Activated CD8-positive, alpha-beta memory T cell treated with anti-CD3 and anti-CD28 coated beads for 24 hours (primary cell): ENCODE measurements at regions not wholly inside any gene's neighbourhood (a gene's known extent, or its start where the extent isn't known, plus 50 kb on each side); places are given as distances from the start of the nearest gene placed in this dataset.

Experiments used
- DNase-seq: peaks from one replicate; pipeline ENCODE4 v3.0.0-alpha.2; 2020

GRCh38 chr5:96282020-96282419, 151.0 kb downstream of the PCSK1 start:
- DNase-seq, result no peak

DNA sequence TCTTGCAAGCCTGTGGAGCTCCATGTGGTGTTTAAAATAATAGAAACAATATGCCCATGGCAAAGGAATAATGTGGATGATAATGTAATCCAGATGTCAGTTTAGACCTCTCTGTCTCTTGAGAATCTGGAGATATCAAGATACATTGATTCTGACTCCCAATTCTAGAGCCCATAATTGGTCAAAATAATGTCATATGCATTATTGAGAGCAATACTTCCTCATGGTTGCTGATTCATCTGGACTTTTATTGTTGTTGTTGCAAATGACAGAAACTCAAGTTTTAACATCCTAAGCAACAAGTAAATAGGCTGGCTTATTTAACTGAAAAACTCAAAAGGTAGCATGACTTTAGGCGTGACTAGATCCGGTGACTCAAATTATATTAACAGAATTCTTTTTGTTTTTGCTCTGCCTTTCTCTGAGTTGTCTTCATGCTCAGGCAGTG, 152.1 kb downstream of the PCSK1 start:
- DNase-seq, result no peak

DNA sequence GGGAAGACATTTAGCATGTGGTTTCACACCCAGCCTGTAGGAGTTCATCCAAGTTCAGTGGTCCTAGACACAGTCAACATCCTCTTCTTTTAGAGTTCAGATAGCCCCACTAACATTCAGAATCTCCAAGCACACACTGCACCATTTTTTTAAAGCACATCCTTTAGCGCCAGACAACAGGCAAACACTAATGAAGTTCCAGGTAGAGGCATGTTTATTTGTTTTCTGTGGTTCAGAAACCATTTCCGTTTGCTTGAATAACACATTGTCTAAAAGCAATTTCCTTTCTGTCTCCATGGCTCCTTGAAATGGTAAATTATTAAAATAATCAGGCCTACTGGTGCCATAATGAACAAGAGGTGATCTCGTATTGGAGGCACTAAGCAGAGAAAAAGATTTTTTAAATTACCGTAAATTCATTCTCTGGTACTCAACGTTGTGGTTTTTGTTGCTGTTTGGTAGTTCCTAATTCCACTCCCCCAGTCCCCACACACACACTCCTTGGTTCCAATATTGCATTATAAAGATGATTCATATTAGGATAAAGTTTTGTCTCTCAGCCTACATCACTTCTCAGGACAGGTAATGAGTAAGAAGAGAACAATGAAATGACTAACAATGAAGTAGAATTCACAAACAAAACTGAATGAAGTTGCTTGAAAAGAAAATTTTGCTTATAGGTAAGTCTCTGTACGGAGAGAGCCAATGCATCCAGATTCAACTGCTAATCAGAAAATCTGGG, 153.1 kb downstream of the PCSK1 start:
- no peak for DNase-seq

- no peak for DNase-seq
Measured at GRCh38 chr5:96278981-96279380, 154.1 kb downstream of the PCSK1 start.

GRCh38 chr5:96275051-96275450, 158.0 kb downstream of the PCSK1 start:
- DNase-seq, result no peak

GRCh38 chr5:96265487-96265886, 167.6 kb downstream of the PCSK1 start:
- DNase-seq, result no peak

GRCh38 chr5:96264047-96264446, 169.0 kb downstream of the PCSK1 start:
- no peak for DNase-seq

DNA sequence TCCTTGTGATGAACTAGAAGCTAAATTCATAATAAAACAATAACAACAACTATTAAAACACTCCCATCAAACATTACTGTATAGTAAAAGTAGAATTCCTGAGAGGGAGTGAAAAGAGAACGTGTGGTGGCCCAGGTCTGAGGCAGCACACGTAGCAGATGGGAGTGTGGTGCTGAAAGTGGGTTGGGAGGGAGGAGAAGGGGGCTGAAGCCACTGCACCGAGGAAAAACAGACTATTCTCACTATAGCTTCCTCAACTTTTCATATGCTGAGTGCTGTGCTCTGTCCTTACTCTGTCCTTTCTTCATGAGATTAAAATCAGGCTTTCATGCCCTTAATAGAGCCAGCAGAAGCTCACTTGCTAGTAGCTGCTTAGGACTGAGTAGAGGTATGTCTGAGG, 170.9 kb downstream of the PCSK1 start:
- no peak for DNase-seq

- no peak for DNase-seq
Measured at GRCh38 chr5:96260009-96260408, 173.0 kb downstream of the PCSK1 start.

DNA sequence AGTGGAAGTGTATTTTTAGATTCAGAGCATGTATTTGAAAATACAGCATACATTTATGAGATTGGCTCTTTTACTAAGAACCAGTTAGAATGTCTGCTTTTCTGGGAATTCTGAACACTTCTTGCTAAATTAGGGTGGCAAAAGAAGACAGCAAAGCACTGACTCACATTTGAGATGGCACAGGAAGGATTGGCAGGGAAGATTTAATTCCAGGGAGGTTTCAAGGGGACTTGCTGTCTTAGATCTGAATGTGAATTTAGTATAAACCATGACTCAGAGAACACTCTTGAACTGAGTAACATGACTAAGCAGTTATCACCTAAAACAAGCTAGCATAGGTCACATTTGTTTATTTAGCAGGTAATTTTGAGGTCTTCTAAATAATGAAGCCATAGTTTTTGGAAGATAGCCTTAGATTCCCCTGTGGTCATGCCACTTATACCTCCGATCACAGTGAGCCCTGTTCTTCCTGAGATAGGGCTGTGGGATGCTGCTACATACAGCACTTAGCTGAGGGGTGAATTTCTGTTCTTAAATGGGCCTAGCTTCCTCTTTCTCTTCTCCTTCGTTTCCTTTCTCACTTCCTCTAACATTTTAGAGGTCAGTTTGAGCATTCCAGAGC, 173.8 kb downstream of the PCSK1 start:
- no peak for DNase-seq

- DNase-seq, result no peak
Measured at GRCh38 chr5:96258692-96259091, 174.4 kb downstream of the PCSK1 start.

- DNase-seq, result no peak
Measured at GRCh38 chr5:96257904-96258303, 175.1 kb downstream of the PCSK1 start.

DNA sequence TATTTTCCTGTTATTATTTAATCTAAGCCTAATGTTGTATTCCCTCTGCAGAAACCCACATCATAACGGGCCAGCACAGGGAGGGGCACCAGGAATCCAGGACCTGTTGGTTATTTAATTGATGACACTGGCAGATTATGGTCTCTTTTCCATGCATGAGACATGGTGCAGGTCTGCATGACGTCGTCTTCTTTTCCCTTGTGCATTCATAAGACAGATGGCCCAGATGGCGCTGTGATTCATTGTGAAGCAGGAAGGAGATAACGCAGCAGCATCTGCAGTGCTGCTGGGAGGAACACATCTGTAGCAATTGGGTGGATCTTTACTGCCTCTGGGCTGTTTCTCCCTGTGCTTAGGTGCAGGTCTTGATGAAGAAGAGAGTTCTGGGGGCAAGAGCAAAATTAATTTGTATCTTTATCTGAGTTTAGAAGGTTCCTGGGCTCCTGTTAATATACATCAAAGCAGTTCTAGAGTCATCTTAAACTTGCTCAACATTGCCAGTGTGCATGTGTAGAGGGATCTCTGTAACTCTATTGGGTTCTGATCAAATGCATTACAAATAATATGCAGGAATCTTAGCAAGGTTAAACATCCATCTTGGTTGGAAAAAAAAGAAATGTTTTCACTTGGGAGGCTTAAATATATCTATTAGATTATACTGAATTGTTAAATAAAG, 176.1 kb downstream of the PCSK1 start:
- no peak for DNase-seq

- DNase-seq, result no peak
Measured at GRCh38 chr5:96254980-96255691, 177.9 kb downstream of the PCSK1 start.

DNA sequence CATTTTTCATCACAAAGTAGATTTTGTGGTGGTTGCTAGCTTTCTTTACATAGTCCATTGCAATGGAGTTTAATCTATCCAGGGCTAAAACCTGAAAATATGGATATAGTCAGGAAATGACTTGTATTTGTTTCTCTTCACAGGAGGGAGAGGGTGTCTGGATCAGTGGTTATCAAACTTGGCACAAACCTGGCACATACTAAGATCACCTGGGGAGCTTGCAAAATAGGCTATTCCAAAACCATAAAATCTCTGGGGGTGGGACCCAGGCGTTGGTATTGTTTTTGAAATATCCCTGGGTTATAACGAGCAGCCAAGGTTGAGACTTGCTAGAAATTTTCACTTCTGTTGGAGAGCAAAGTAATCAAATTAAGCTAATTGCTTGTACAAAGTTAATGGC, 179.9 kb downstream of the PCSK1 start:
- DNase-seq, result no peak

- DNase-seq, result no peak
Measured at GRCh38 chr5:96252596-96252995, 180.5 kb downstream of the PCSK1 start.

- DNase-seq, result no peak
Measured at GRCh38 chr5:96250782-96251181, 182.3 kb downstream of the PCSK1 start.

DNA sequence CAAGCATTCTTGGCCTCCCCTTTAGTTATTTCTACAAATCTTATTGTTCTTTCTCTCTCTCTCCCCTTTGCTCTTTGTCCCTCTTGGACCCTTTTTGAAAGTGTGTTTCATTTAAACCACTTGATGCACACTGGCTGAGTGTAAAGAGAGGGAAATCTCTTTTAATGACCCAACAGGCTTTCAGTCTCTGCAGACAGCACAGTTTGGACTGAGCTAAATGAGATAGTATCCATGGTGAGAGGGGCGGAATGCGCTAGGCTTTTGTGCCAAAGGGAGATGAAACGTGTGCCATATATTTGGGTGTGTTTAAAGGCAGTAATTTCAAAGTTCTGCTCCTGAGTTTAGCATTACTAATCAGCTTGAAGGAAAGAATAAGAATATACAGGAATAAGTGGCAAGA, 184.9 kb downstream of the PCSK1 start:
- no peak for DNase-seq

GRCh38 chr5:96247708-96248107, 185.3 kb downstream of the PCSK1 start:
- DNase-seq, result no peak

DNA sequence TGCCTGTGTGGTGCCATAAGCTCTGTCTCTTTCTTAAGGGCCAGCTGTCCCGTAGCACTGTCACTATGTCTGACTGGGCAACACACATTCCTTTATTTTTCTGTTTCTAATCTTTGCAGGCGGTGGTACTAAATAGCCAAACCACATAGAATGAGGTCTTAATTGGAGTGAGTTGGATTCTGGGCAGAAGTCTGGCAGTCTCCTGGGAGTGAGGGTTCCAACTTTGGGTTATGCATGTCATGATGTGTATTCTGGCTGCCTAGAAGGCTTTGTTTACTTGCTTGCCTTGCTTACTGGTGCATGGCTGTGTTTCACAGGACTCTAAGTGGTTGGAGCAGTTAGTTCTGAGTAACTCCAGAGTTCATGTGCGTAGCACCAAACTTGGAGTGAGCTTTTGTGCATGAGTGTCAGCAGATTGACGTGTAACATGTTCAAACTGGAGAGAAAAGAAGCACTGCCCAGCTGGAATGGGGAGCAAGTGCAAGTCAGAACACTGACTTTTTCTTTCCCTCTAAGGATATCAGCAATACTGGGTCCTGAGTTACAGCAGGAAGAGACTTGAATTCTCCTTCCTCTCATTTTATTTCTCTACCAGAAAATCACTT, 185.8 kb downstream of the PCSK1 start:
- no peak for DNase-seq

- DNase-seq, result no peak
Measured at GRCh38 chr5:96245140-96246091, 187.6 kb downstream of the PCSK1 start.

GRCh38 chr5:96244696-96245095, 188.4 kb downstream of the PCSK1 start:
- no peak for DNase-seq
